Fibroblast of skin of right biceps (primary cell): ENCODE measurements at regions not wholly inside any gene's neighbourhood (a gene's known extent, or its start where the extent isn't known, plus 50 kb on each side); places are given as distances from the start of the nearest gene placed in this dataset.

Experiments
- DNase-seq: peaks from one replicate; pipeline ENCODE4 v3.0.0-alpha.2; 2013

DNA sequence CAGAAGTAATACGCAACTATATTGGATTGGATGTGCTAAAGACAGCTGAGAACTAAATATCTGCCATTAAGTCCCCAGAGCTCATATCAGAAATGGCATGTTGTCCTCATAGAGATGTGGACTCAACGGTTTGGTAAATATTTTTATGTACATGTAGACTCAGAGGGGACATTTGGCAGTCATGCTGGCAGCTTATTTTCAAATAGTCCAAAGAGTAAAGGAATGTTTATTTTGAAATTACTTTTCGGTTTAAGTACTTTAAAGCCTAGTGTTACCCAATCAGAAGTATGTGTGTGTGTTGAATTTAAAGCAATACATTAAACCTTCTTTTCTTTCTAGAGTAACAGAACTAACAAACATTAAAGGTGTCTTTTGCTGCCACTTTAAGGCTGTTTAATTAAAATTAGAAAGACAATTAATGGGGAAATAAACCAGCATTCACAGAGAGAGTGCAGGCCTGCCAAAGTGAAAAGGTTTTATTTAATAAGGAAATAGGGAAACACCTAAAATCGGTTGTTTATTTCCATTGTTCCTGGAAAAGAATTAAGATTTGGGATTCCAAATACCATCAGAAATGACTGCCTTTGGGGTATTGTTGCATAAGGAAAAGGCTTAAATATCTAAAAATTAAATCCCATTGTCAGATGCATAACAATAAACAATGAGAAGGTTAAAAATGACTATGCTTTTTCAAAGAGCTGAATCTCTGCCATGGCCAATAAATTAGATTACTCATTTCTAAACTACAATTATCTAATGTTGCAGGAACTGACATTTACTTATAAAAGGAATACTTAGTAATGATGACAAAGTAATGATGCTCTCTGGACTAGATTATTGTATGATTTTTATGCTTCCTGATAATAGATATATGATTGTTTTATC, 113.4 kb upstream of the AHR start:
- DNase-seq, result peak; percentile 33

DNA sequence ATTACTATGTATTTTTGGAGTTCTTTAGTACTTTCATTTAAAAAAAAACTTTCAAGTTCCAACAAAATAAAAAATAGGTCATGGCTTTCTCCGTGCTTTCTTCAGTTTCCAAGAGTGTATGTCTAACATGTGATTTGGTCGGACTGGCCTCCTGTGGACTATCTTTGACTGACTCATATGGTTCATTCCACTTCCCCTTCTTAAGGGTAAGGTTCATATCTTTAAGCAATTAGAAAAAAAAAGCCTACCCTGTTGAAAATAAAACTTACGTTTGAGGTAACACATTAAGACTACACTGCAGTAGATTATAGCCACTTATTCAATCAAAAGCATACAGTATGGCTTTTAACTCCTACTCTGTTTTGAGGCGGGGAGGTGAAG, 112.8 kb upstream of the AHR start:
- peak; percentile 69 for DNase-seq

DNA sequence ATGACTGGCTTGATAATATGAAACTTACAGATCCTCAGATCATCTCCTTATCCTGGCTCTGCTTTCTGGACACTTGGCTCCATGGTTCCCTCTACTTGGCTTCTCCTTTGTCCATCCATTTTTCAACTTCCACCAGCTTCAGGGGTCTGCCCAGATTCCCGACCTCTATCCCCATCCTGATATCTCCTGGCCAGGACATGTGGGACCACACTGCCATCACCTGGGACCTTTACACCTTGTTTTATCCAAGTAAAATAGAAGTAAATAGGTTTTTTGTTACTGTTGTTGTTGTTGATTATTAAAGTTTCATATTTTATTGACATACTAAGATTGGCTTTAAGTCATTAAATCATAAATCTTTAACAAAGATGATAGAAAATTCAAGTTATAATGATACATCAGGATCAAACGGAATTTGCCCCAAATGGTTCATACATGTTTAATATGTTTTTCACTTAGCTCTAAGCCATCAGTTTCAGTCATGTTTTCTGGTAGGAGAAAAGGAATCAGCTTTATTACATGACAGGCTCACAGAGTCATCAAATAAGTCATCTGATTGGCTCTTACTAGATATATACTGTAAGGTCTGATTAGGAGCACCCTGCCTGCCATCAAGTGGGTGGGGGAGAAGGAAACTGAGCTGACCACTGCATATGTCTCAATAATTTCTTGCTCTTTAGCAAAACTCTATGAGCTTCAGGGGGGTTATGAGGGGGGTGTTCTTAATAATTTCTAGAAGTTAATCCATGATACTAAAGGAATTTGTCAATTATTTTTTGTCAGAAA, 111.5 kb upstream of the AHR start:
- no peak for DNase-seq

- no peak for DNase-seq
Measured at GRCh38 chr7:17194656-17195055, 103.8 kb upstream of the AHR start.

DNA sequence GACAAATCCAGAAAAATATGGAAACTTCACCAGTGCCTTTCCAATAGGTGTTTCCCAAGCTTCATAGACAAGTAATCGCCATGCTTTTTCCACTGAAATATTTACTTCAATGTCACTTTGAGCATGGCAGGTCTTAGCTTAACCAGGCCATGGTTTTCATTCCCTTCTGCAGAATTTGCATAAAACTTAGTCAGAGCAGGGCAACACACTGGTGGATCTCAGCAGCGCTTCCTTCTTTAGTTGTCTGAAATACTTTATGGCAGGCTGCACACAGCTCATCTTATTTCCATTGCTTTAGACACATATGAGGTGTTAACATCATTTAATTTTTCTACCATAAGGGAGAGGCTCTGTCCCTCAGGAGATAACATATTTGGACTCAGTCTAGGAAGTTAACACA, 102.9 kb upstream of the AHR start:
- DNase-seq, result no peak

GRCh38 chr7:17205910-17206309, 92.5 kb upstream of the AHR start:
- no peak for DNase-seq

DNA sequence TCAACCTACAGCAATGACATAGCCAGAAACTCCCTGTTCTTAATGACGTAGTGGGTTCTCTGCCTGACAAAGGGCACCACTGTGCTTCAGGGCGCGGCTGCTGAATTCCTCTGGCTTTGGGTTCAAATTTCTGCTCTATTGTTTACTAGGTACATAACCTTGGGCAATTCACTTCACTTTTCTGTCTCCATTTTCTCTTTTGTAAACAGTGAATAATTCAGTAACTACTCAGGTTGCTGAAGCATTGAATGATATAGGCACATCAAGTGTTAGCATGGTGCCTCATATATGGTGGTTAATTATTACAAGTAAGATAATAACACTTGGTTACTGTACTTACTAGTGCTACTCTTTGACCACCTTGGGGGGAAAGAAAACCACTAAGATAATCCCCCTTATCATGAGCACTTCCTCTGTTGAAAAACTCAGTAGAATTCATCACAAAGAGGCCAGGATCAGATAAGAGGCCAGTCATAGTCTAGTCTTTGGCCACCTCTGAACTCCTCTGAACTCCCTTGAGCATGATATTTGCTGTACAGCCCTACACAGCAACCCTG, 92.0 kb upstream of the AHR start:
- DNase-seq, result no peak

GRCh38 chr7:17207220-17207619, 91.2 kb upstream of the AHR start:
- DNase-seq, result peak; percentile 10

DNA sequence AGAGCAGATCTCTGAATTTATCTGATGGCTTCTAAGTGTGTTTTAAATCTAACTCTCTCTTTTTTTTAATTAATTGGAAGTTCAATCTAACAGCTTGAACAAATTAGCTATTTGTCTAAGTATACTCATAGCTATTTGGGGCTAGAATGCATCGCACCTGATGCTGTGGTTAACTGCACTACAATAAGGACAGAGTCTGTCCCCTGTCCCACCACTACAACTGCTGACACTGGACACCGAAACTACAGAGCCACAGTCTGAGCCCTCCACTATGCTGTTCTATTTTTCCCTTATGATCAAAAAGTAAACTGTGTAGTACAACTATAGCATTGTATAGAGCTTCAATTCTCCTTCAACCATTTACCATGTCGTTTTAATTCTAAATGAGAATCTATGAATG, 89.4 kb upstream of the AHR start:
- DNase-seq, result no peak

GRCh38 chr7:17211307-17211836, 87.1 kb upstream of the AHR start:
- no peak for DNase-seq

DNA sequence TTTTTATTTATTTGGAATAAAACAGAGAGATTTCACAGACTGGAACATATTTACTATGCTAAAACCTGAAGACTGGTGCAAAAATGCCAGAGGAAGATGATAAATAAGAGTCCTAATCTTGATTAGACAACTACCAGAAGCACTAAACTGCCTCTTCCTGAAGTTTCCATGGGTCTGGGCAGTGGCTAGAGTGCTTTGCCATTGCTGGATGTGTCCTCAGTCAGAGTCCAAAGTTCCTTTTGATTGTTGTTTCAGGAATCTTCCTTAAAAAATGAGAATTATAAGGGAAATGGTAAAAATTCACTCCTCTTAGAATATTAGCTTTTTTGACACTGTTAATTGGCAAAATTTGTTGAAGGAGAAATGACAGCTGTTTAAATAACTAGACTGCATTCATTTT, 86.3 kb upstream of the AHR start:
- DNase-seq, result no peak

DNA sequence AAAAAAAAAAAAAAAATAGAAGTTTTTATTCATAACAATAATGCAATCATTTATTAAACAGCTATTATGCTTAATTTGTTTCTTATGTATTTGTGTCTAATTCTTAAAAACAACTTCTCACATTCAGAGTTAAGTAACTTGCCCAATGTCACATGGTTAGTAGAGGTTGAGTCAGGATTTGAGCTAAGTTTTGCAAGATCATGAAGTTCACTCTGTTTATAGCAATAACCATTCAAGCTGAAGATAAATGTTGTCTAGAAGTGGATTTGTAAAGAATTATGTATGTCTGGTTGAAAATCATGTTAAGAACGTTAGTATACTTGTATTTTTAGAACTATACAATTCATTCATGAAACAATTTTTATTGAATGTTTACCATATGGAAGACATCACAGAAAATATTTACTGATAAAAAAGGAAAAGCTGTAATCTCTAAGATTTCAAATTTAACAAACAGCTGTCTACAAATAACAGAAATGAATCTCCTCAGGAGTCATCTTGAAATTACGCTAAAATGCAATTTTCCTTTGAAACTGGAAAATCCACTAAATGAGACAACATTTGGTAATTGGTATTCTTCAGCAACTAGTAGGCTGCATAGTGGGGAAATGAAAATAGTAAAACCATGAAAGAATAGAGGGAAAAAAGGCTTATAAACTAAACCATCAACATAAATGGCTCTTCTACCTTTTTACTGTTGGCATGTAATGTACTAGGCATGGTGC, 70.5 kb upstream of the AHR start:
- no peak for DNase-seq

DNA sequence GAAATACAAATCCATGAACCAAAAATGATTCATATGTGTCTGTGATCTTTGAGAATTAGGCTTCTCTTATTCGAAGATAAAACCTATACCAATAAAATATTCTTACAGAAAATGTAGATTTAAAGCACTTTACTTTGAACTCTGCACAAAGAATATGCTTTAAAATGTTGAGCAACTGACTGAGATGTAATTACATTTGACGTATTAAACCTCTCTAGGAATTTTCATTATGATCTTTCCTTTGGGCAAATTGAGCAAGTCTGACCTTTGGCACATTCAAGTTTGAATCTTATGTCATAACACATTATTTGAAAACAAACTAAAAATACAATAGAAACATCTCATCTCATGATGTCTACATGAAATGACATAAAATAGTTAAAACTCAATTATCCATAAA, 69.2 kb upstream of the AHR start:
- DNase-seq, result no peak

DNA sequence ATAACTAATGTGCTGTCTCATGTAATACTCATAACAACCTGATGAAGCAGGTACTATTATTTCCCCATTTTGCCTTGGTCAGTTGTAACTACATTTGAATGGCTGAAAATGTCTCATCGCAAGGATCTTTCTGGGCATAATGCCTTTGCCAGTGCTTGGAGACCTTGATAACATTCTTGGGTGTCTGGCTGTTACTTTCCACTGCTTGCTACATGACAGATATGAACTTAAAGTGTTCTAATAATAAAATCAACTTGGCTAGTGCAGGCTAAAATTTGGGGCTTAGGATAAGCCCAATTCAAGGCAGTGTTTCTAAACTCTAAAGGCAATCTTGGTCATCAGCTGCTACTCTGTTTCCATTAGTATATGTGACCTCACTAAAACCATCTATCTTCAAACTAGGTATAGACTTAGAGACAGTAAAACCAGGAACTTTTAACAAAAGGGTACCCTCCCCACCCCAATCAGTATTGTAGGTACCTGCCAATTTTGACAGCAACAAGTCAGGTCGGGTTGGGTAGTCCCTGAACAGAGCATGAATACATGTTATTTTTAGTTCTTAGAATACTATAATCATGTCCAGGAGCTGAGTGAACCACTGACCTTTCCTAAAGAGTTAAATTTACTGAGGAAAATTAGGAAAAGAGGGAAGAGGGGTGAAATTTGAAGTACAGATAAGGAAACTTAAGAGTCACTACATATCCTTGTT, 68.2 kb upstream of the AHR start:
- no peak for DNase-seq

- DNase-seq, result no peak
Measured at GRCh38 chr7:17233603-17234002, 64.8 kb upstream of the AHR start.

GRCh38 chr7:17234030-17234397, 64.4 kb upstream of the AHR start:
- no peak for DNase-seq

- DNase-seq, result peak; percentile 90
Measured at GRCh38 chr7:17234398-17235031, 63.9 kb upstream of the AHR start.

DNA sequence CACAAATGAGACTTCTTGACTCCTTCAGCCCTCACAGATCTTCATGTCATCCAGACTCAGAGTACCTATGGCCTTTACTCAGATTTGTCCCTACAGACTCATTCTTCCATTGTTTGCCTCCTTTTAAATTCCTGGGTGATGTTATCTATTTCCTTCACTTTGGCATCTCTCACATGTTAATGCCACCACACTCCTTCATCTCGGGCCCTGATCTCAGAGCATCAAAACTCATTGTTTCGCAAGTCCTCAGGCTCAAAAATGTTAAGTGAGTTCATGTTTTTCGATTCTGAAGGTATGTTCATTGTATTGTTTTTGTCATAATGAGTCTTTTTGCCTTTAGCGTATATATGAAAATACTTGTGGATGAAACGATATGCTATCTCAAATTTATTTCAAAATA, 62.3 kb upstream of the AHR start:
- no peak for DNase-seq

GRCh38 chr7:17236603-17237002, 61.8 kb upstream of the AHR start:
- peak; percentile 37 for DNase-seq

DNA sequence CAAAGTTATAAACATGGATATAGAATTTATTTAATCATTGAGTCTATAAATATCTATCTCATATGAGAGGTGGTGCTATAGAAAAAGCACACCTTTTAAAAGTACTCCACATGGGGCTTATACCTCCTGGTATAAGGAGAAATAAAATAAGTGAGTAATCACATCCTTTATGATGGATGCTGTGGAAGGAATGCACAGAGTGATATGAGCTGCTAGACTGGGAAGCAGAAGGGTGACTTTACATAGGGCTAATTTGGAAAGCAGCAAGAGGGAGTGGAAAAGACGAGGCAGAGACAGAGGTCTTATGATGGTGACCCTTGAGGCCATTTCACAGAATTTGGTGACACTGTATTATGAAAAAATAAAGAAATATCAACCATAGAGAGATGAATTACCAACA, 59.4 kb upstream of the AHR start:
- DNase-seq, result peak; percentile 25

DNA sequence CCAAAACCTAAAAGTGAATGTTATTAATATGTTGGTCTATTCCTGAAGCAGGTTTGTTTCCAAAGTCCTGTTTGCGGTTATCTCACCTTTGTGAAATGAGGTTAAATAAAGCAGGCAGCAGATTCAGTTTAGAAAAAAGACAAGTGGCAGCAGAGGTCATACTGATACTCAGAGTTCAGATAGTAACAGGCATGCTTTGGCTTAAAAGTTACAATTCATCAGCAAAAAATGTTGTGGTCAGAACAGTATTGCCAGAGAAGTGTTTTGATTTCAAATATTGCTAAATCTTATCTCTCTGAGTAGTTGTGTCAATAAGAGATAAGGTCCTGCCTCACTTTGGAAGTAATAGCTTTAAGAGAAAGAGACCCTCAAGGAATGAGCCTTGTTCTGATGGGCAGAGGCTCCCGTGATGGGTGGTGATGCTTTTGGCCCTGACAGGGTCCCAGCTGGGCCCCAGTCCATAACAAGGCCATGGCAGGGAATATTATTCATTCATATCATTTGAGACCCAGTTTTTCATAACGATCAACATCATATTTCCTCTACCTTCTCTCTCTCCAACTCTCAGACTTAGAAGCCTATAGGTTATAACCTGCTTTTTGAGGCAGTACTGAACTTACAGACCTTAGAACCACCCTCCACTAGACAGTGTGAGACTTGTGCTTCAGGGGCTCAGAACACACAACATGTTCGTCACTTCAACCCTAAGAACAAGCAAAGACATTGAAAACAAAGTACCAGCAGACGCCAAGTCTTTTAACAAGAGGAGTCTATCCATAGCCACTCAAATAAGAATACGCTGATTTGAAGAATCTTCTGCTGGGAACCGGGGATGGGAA, 58.5 kb upstream of the AHR start:
- peak; percentile 69 for DNase-seq
